NCI-H2081 (cell line): ENCODE measurements at regions not wholly inside any gene's neighbourhood (a gene's known extent, or its start where the extent isn't known, plus 50 kb on each side); places are given as distances from the start of the nearest gene placed in this dataset.

Source experiments
- DNase-seq, 2 experiments: peaks; one replicate each; lab custom pipeline; 2025; lab: John Stamatoyannopoulos, UW

GRCh38 chr10:128422999-128423398, 296.8 kb upstream of the MKI67 start:
- no peak for DNase-seq

GRCh38 chr10:128429321-128429720, 303.1 kb upstream of the MKI67 start:
- DNase-seq: no peak

DNA sequence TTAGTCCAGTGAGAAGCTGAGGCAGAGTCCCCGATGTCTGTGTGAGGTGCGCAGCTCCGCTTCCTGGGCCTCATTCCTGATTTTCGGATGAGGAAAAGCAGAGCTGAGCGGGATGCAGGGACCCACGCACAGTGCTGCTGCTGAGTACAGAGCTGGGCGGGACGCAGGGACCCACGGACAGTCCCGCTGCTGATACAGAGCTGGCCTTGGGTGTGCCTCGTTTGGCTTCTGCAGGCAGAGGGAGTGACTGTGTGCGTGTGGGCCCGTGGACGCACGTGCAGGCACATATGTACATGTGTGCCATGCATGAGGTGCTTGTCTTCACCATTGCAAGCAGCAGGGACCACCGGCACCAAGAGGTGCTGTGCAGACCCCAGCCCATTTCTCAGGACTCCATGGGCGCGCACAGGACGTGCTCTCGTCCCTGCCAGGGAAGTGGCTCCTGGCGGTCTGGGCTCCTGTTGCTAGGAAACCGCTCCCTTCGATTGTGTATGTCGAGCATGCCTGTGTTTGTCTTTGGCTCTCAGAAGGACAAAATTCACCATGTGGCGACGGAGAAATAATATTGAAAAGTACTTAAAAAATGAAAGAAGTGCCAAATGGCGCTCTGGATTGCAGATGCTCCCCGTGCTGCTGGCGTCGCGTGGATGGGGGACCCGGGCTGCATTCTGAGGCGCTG, 303.8 kb upstream of the MKI67 start:
- no peak for DNase-seq

DNA sequence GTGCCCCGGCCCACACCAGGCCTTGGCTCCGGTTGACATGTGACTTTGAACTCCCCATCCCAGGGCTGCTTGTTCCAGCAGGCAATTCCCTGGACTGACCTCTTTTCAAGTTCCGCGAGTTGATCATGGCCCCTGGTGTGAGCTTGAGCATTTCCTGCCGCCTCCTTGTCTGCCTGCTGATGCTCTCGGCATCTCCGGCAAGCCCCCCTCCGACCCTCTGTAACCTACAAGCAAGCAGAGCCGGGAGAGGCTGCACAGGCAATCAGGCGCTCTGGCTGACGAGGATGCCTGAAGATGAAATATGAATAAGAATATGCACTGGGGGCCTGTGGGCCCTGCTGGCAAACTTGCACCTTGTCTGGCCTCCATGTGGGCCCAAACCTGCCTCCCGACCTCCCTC, 304.9 kb upstream of the MKI67 start:
- no peak for DNase-seq

GRCh38 chr10:128431506-128431905, 305.3 kb upstream of the MKI67 start:
- no peak for DNase-seq

DNA sequence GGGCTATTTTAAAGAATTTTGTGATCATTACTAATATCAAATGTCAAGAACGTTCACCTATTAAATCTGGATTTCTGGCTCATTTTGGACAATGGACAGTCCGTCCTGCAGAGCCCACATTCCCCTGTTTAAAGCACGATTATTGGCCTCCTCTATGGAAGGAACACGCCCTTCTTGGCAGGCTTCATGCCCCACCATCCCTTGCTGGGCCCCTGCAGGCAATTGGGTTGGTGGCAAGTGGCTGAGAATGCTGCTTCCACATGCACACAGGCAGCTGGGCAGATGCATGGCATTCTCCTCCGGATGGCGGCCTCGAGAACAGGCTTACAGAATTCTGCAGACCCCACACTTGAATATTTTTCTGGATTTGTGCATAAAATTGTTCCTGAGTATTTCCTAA, 305.8 kb upstream of the MKI67 start:
- no peak for DNase-seq

GRCh38 chr10:128432423-128432822, 306.2 kb upstream of the MKI67 start:
- DNase-seq: no peak

DNA sequence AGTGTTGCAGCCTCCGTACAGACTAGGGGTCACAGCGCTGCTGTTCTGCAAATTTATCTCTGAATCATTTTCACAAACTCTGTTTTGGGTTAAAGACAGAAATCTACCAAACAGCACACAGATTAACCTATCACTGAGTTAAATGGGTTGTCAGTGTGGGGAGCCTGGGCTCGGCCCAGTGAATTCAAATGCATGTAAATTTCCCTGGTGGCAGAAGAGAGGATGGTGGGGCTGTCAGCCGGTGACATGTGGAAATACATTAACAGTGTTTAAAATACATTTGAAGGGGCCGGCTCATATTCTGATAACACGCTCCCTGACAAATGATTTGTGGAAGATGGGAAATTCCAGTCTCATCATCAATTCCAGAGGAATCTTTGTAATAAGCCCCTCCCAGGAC, 309.6 kb upstream of the MKI67 start:
- DNase-seq: no peak

DNA sequence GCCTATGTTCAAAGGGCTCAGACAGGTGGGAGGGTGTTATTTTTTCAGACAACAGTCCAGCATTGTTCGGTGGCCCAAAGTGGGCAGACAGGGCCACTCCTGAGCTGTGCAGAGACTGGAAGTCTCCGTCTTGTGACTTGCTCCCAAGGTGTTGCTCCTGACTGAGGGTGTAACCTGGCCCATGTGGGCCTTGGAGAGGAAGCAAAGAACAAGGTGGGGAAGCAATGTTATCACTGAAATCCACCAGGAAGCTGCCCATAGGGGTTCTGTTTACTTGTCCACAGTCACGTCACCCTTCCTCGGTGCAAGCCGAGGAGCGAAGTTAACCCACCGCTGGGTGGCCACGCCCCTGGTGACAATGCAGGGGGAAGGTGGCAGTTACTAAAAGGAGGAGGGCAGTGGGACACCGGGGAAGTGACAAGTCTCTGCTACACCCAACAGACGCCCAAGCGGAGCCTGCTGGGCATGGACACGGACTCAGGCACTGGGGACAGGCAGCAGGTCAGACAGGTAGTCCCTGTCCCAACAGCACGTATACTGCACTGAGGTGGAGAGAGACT, 311.6 kb upstream of the MKI67 start:
- DNase-seq: no peak

- no peak for DNase-seq
Measured at GRCh38 chr10:128438417-128439063, 312.3 kb upstream of the MKI67 start.

DNA sequence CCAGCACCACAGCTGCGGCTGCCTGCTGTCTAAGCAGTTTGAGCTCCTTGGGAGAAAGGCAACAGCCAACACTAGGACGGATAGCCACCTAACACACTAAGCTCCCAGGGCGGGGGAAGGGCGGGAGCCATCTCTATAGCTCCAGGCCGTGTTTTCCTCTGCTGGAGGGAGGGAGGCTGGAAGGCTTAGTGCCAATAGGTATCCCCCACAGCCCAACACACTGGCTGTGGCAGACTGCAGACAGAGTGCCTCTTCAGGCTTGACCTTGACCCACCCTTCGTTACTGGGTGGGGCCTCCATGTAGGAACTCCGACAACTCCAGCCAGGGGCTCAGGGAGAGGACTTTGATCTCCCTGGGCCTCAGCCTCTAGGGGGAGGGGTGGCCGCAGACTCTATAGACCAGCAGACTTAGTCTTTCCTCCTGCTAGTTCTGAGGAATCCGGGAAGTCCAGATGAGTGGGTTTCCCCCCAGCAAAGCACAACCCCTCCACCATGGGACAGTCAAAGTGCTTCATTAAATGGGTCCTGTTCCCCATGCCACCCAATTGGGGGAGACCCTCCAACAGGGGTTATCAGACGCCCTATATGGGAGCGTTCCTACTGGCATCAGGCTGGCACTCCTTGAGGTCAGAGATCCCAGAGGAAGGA, 314.4 kb upstream of the MKI67 start:
- no peak for DNase-seq

- no peak for DNase-seq
Measured at GRCh38 chr10:128443925-128444518, 317.8 kb upstream of the MKI67 start.

DNA sequence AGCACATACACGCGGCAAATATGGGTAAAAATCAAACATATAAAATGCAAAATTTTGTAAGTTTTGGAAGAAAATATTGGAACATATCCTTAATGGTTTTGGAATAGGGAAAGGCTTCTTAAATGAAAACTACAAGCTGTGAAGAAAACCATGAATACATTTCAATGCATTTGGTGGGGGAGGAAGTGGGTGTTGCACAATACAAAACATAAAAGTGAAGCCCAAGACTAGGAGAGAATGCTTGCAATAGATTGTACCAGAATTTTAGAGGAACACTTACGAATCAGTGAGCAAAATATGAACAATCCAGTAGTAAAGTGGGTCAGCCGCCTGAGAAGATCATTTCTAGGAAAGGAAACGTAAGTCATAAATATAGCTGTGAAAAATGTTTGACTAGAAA, 322.6 kb upstream of the MKI67 start:
- no peak for DNase-seq

- no peak for DNase-seq
Measured at GRCh38 chr10:128451879-128452278, 325.7 kb upstream of the MKI67 start.

DNA sequence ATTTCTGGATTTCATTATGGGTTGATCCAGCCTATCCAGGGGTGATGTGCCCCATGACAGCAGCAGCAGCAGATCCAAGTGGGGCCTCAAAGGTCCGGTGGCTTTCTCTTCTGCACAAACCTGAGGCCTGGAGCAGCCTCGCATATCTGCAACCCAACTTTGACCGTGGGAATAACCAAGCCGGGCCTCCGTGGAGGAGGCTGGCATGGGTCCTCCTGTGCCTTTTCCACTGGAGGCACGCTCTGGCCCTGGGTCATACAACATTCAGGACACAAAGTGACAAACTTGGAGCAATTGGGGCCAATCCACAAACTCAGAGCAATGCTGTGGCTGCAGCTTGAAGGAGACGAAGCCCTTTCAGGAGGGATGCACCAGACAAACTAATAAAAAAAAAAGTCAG, 330.0 kb upstream of the MKI67 start:
- DNase-seq: no peak

DNA sequence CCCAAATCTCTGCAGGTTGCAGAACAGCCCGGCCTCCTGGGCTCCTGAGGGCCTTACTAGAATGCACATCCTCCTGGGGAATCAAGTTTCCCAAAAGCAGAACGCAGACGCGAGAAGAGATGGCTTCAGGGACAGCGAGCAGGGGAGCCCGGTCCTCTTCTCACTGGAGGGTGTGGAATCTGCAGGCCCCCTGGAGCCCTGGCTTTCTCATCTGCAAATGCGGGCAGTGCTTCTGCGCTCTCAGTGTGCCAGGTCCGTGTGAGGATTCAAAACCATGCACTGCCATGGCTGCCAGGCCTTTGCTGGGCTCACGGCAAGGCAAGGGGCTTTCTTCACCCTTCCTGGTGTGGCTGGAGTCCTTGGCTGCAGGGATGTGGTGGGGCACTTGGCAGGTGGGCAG, 330.9 kb upstream of the MKI67 start:
- no peak for DNase-seq

DNA sequence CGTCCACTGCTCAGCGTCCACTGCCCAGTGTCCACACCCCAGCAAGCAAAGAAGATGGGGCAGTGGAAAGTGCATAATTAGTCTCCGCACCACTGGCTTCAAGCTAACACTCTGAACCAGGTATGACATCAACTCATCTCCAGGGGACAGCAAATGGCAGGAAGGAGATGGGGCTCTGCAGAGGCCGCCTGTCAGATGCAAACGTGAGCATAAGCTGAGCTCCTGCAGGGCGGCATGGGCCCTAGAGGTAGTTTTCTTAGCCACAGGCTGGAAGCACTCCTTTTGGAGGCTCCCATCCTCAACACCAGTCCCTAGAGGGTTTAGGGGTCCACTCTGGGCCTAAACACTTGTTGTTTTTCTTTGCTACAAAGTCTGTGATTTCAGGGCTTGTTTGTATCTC, 335.8 kb upstream of the MKI67 start:
- DNase-seq: no peak

GRCh38 chr10:128462844-128463243, 336.6 kb upstream of the MKI67 start:
- no peak for DNase-seq

DNA sequence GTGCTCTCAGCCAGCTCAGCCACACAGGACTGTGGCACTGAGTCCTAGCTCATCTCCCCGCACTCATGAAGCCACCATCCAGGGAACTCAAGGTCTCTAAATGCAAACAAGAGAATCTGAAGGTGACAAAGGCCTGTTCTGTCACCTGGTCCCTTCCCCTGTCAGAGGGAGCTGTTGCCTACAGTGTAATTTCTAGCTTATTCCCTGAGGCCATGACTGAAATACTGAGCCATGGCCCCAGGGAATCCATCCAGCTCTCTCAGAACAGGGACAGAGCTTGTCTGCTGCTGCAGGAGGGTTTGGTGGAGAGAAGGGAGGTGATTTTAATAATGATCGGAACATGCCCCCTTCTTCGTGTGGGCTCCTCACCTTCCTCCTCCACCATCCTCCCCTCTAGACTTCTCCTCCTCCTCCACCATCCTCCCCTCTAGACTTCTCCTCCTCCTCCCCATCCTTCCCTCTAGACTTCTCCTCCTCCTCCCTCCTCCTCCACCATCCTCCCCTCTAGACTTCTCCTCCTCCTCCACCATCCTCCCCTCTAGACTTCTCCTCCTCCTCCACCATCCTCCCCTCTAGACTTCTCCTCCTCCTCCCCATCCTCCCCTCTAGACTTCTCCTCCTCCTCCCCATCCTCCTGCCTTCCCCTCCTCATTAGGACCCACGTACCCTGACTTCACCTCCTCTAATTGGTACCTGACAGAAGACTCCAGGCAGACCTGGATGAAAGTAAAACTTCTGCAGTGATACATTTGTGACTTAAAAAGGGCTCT, 338.0 kb upstream of the MKI67 start:
- DNase-seq: peak in 1 of 2 experiments; percentile 27

DNA sequence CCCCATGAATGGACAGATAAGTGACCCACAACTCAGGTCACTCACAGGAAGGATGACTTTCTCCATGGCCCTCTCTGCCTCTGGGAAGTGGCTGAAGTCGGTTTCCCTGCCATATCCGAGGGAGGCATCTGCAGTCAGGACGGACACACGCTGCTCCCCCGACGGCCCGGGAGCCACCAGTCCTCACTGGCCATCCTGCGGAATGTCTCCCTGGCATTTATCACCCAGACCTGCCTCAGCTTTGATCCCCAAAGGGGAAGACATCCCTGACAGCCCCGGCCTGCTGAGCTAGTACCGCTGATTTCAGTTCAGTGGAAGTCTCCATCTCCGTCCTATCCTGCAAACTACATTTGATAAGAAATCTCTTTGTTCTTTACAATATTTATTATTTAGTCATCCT, 339.5 kb upstream of the MKI67 start:
- no peak for DNase-seq

GRCh38 chr10:128466831-128467371, 340.7 kb upstream of the MKI67 start:
- no peak for DNase-seq

GRCh38 chr10:128468462-128468861, 342.2 kb upstream of the MKI67 start:
- no peak for DNase-seq
